HG03159 (cell line): ENCODE measurements at regions not wholly inside any gene's neighbourhood (a gene's known extent, or its start where the extent isn't known, plus 50 kb on each side); places are given as distances from the start of the nearest gene placed in this dataset.
"Not testable (repeated sequence)": the region's sequence is repeated elsewhere in the genome, so short reads cannot be mapped to it uniquely, and the experiment has no call there.

Source experiments
- ATAC-seq: cut with Tn5 transposase; IDR thresholded peaks from one replicate; pipeline ENCODE4 v1.9.1; 2021; ENCODE audit warnings: mild to moderate bottlenecking, moderate library complexity; ENCODE audit not compliant: unreplicated experiment

GRCh38 chr16:87133966-87134627 is 183.1 kb downstream of the C16orf95 start:
- ATAC-seq: no peak

DNA sequence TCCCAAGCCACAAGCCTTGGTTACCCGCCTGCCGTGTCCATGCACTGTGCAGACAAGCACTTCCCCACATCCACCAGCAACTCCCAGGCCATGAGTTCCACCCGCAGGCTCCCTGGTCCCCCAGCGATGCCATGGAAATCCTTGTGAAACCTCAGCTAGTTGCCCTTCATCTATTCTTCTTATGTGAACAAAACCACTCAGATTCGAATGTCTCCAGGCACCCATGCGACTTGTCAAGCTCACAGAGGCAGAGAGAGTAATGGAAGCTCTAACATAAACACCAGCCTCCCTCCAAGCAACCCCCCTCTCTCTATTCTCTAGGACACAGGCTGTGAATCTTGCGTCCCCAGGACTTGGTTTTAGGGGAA is 182.6 kb downstream of the C16orf95 start:
- ATAC-seq: no peak

DNA sequence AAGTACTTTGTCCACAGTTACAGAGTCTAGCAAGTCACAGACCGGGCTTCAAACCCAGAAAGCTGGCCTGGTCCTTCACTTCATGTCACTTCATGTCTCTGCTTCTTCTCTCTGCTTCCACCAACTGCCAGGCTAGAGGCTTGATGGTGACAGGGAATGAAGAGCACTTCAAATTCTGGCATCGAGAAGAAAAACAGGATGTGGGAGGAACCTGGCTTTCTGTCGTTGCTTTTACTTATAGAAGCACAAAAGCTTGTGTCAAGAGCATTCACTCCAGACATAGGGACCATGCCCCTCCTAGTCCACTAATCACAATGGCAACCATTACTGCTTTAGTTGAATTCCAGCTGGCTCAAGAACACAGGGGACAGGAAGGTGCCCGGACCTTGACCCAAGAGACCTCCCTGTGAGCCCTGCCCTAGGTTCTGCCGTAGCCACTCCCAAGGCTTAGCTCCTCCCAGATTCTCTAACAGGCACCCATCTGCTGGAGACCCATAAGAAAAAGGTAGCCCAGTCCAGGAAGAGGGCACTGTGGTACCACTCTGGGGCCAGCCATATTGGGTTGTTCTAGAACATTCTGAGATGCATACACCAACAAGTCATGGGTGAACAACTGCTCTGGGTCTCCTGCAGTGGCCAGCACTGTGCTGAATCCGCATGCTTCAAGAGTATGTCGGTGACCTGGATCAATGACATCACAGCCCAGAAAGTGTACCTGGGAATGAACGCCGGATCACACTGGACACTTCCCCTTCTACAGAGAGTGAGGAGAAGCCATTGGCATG is 181.8 kb downstream of the C16orf95 start:
- no peak for ATAC-seq

GRCh38 chr16:87138316-87138715 is 178.9 kb downstream of the C16orf95 start:
- ATAC-seq: no peak

DNA sequence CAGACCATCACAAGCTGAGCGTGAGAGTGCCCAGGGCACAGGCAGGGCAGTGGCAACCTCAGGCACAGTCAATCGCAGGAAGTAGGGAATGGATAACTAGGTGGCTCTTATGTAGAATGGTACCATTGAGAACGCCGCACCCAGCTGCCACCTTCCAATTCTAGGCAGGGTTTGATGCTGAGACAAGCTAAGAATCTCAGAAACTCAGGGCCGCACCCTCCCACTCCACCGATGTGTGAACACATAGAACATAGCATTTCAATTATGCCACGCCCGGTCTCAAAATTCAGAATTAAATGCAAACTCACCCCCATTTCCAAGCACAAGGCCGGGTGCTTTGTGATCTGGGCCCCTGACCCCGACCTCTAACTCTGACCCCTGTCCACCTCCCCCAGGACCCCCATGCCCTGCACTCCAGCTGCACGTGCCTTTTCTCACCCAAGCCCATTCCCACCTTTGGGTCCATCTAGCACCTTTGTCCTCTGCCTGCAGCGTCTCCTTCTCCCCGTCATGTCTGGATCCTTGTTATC is 178.4 kb downstream of the C16orf95 start:
- ATAC-seq: no peak

DNA sequence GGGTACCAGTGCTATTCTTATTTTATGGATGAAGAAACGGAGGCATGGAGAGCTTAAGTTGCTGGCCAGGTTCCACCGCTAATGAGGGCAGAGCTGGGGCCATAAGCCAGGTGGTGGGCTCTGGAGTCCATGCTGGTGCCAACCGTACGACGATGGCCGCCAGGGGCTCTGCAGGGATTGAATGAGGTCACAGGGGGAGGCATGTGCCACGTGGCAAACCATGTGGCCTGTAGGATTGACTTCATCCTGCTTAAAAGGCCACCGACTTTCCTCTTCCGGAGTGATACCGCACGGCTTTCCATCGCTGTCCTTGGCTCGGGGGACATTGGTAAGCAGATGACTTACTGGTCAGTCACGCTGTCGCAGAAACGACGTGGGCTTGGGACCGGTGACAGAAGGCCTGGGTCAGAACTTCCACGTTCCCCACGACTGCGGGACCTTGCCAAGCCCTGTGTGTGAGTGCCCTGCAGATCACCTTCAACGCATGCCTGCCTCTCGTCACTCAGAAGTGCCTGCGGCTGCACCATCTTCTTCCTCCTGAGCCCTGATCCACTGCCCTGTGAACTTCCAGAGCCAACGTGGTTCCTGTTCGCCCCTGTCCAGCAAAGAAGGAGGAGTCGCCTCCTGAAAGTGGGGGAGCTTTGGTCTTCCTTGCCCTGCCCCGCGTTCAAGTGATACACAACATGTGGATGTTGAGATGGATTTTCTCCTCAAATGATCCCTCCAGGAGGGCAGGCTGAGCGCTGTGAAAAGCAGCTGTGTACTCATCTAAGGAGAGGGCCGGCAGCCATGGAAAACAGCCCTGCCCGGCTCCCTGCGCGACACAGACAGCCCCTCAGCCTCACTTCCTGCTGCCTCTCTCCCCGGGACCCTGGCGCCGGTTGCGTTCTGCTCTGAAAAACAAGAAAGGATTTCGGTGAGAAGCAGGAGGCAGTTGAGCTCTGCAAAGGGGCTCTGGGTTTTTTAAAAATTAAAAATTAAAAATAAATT is 176.7 kb downstream of the C16orf95 start:
- no peak for ATAC-seq

GRCh38 chr16:87141402-87141801 is 175.8 kb downstream of the C16orf95 start:
- ATAC-seq: no peak

DNA sequence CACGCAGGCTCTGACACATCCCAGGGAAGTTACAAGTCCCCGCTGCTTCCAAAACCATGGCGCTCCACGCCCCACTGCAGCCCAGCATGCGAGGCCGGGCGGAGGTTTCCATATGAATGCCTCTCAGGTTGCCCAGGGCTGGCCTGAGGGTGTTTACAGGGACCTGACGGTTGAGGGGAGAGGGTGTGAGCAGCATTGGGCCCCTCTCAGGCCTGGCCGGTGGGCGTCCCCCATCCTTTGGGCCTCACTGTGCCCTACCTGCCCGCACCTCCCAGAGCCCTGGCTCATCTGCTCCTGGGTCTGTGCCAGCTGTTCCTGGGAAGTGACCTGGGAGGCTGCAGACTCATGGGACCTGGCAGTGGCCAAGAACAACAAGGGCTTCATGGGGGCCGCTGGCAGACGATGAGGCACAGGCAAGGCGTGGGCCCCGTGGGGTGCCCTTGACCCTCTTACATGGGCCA is 173.5 kb downstream of the C16orf95 start:
- no peak for ATAC-seq

DNA sequence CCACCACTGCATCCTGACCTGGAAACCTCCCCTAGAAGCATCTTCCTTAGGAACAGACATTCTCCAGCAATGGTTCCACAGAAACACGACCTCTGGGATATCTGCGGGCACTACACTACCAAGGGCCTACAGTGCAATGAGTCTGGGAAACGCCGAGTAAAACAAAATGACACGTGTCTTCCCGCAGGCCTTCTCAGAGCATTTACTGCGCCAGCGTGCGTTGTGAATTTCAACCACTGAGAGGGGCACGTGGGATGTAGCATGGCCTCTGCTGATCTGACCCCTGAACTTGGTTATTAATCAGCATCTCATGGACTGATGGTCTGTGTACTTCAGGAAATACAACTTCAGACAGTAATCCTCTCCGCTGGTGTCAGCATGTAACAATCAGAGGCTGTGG is 173.0 kb downstream of the C16orf95 start:
- ATAC-seq: no peak

GRCh38 chr16:87145181-87146176 is 171.7 kb downstream of the C16orf95 start:
- no peak for ATAC-seq

- no peak for ATAC-seq
Measured at GRCh38 chr16:87146676-87147075, 170.5 kb downstream of the C16orf95 start.

DNA sequence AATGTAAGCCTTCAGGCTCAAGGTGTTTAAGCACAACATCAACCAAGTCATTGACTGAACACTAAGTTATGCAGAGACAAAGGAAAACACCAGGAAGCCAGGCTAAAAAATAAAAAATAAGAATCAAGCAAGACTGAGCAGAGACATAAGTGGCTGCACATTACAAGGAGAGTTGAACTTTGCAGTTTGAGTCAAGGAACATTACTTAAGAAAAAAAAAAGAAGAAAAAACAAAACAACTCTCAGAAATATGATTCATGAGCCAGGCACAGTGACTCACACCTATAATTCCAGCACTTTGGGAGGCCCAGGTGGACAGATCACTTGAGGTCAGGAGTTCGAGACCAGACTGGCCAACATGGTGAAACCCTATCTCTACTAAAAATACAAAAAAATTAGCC is 168.1 kb downstream of the C16orf95 start:
- no peak for ATAC-seq

GRCh38 chr16:87150262-87150661 is 166.9 kb downstream of the C16orf95 start:
- no peak for ATAC-seq

- no peak for ATAC-seq
Measured at GRCh38 chr16:87150681-87151280, 166.4 kb downstream of the C16orf95 start.

DNA sequence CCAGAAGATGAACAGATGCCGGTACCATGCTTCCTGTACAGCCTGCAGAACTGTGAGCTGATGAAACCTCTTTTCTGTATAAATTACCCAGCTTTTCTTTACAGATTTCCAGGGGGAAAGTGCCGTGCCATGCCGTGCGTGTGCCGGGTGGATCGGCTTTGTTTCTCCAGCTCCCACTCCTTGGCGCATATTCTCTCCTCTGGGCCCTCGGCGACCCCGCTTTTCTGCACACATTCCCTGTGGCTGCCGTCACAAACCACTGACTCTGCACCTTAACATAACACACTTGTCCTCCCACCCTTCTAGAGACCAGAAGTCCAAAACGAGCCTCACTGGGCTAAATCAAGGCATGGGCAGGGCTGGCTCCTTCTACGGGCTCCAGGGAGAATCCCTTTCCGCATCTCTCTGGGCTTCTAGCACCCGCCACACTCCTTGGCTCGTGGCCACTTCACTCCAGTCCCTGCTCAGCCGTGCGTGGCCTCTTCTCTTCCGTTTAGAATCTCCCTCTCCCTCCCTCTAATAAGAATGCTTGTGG is 164.9 kb downstream of the C16orf95 start:
- no peak for ATAC-seq

- no peak for ATAC-seq
Measured at GRCh38 chr16:87153326-87153725, 163.9 kb downstream of the C16orf95 start.

DNA sequence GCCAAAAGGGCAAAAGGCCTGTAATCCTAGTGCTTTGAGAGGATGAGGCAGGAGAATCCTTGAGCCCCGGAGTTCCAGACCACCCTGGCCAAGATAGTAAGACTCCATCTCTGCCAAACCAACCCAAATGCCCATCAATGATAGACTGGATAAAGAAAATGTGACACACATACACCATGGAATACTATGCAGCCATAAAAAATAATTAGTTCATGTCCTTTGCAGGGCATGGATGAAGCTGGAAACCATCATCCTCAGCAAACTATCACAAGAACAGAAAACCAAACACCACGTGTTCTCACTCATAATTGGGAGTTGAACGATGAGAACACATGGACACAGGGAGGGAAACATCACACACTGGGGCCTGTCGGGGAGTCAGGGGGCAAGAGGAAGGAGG is 161.9 kb downstream of the C16orf95 start:
- ATAC-seq: not testable (repeated sequence)

GRCh38 chr16:87156195-87156594 is 161.0 kb downstream of the C16orf95 start:
- no peak for ATAC-seq

- ATAC-seq: no peak
Measured at GRCh38 chr16:87160234-87160636, 157.0 kb downstream of the C16orf95 start.
